ENCODE measurements at regions not wholly inside any gene's neighbourhood (a gene's known extent, or its start where the extent isn't known, plus 50 kb on each side); places are given as distances from the start of the nearest gene placed in this dataset.
"Not testable (repeated sequence)": the region's sequence is repeated elsewhere in the genome, so short reads cannot be mapped to it uniquely, and the experiment has no call there.

DNA sequence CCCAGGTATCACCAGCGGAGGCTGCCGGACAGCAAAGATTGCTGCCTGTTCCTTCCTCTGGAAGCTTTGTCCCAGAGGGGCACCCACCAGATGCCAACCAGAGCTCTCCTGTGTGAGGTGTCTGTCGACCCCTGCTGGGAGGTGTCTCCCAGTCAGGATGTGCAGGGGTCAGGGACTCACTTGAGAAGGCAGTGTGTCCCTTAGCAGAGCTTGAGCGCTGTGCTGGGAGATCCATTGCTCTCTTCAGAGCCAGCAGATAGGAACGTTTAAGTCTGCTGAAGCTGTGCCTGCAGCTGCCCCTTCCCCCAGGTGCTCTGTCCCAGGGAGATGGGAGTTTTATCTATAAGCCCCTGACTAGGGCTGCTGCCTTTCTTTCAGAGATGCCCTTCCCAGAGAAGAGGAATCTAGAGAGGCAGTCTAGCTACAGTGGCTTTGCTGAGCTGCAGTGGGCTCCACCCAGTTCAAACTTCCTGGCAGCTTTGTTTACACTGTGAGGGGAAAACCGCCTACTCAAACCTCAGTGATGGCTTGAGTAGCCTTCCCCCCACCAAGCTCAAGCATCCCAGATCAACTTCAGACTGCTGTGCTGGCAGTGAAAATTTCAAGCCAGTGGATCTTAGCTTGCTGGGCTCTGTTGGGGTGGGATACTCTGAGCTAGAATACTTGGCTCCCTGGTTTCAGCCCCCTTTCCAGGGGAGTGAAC lies 253.7 kb downstream of the SPATA31A6 start:
- not testable (repeated sequence) for DNase-seq

DNA sequence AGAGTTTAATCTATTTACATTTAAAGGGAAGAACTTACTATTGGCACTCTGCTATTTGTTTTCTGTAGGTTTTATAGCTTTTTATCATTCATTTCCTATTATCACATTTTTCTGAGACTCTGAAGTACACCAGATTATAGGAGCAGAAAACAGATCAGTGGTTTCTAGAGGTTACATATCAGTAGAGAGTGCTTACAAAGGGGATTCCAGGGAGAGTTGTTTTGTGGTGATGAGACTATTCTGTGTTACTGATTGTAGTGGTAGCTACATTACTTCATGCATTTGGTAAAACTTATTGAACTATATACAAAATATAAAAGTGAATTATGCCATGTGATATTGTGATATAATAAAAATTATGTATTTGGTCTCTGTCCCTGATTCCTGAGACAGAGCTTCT lies 259.2 kb downstream of the SPATA31A6 start:
- DNase-seq, result not testable (repeated sequence)

DNA sequence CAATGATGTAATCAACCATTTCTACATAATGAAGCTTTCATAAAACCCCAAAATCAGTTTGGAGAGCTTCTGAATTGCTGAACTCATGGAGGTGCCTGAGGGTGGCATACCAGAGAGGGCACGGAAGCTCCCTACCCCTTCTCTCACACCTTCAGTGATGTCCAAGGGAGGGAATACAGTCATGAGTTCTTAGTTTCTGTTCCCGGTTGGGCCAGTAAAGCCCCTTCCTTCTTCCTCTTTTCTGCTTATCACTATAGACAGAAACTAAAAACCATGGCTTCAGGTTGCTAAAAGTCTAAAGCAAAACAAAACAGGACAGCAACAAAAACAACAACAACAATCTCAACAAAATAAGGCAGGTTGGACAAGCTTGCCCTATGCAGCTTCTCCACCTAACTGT lies 260.0 kb downstream of the SPATA31A6 start:
- not testable (repeated sequence) for DNase-seq

GRCh38 chr9:42461436-42461835 lies 278.0 kb downstream of the SPATA31A6 start:
- DNase-seq, result not testable (repeated sequence)

DNA sequence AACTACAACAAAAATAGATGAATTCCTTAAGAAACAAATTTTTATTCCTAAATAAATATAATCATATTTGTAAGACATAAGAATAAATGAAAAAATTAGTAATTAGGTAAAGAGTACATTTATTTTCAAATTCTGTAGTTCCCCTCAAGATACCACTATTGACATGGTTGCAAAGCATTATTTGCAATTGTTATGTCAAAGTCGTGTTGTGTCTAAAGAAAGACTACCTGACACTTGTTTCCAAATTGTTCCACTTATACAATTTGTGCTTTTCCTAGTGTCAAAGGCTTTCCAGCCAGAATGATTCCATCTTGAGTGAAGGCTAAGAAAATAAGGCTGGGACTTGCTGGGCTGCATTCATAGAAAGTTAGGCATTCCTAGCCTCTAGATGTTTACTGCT lies 278.4 kb downstream of the SPATA31A6 start:
- DNase-seq, result not testable (repeated sequence)

DNA sequence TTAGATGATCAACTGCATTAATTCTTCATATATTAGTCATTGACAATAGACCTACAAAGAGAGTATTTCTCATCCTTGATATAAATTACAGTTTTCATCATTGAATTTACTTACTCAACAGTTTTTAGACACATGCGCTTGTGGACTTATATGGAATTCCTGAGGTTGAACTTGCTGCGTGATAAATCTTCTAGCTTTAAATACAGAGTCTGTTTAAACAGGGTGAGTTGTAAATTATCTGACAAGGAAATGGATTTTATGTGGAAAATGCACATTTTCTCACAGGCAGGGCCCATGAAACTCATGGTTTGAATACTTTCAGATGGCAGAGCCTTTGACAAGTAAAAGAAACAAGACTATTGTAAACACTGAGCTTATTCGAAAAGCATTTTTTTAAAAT lies 280.5 kb downstream of the SPATA31A6 start:
- not testable (repeated sequence) for DNase-seq

- not testable (repeated sequence) for DNase-seq
Measured at GRCh38 chr9:42470577-42470976, 287.1 kb downstream of the SPATA31A6 start.

DNA sequence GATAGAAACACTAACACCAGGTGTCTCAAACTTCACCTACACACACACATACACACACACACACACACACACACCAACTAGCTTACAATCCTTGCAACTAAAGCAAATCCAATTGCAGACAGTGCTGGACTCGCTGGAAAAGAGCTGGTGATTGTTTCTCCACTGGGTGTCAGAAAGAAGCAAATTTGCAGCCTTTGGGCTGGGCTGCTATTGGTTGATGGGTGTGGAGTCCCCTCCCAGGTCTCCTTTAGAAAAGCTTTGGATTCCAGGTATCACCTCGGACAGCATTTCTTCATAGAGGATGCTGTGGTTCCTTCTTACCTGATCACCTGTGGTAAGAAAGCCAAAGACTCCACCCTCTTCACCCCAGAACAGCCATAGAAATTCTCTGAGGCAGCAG lies 307.5 kb downstream of the SPATA31A6 start:
- not testable (repeated sequence) for DNase-seq

- DNase-seq, result not testable (repeated sequence)
Measured at GRCh38 chr9:42502620-42503264, 319.3 kb downstream of the SPATA31A6 start.

GRCh38 chr9:42508111-42508510 lies 324.7 kb downstream of the SPATA31A6 start:
- not testable (repeated sequence) for DNase-seq

- not testable (repeated sequence) for DNase-seq
Measured at GRCh38 chr9:42513535-42513934, 330.1 kb downstream of the SPATA31A6 start.

DNA sequence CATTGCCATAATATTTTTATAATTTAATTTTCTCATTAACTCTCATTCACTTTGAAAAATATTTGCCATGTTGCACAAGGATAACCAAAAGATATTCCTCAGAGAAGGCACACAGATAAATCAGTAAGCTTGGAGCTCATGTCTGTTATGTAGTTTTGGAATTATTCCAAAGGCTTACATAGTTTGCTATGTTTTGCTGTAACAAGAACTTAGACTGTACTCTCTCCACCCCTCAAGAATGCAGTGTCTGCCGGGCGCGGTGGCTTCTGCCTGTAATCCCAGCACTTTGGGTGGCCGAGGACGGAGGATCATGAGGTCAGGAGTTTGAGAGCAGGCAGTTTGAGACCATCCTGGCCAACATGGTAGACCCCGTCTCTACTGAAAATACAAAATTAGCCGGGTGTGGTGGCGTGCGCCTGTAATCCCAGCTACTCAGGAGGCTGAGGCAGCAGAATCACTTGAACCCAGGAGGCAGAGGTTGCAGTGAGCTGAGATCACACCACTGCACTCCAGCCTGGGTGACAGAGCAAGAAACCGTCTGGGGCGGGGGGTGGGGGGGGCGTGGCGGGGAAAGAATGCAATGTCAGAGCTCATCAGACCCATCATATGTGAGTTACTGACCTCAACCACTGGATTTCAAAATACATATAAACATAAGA lies 351.0 kb downstream of the SPATA31A6 start:
- not testable (repeated sequence) for DNase-seq

DNA sequence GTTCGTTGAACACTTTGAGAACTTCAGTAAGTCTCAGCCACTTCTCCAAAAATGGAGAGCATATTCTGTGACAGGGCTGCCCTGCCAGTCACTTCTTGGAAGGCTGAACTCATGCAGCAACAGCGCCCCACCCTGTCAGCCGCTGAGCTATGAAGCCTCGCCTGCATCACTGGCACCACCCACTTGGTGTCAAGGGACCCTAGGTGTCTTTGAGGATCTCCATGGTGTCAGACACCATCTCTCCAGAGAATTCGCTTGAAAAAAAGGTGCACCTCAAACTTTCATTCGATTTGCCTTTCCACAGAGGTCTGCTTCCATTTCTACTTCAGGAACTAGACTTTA lies 351.5 kb downstream of the SPATA31A6 start:
- peak; percentile 1 for DNase-seq

DNA sequence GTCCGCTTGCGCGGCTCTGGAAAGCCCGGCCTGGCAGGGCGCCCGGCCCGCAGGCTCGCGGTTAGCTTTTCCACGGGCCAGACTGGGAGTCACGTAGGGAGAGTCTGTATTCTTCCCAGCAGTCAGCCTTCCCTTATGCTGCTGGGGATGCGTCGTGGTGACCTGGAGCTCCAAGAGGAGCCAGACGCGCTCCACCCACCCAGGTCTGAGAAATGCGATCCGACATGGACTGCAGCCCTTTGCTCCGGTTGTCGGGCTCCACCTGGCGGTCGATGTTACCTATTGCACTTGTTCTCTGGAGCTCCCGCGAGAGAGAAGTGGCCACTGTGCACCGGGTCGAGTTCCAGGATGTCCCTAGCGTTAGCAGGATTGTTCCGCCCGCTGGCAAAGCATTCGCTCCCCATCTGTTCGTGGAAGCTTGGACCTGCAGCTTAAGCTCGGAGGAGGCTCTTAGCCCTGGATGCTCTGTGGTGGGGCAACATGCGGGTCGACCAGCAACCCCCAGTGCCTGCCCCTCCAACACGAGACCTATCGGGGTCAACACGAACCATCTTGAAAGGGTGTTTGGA lies 367.4 kb downstream of the SPATA31A6 start:
- DNase-seq, result not testable (repeated sequence)

GRCh38 chr9:42568530-42568929 lies 385.1 kb downstream of the SPATA31A6 start:
- DNase-seq, result peak; percentile 0

DNA sequence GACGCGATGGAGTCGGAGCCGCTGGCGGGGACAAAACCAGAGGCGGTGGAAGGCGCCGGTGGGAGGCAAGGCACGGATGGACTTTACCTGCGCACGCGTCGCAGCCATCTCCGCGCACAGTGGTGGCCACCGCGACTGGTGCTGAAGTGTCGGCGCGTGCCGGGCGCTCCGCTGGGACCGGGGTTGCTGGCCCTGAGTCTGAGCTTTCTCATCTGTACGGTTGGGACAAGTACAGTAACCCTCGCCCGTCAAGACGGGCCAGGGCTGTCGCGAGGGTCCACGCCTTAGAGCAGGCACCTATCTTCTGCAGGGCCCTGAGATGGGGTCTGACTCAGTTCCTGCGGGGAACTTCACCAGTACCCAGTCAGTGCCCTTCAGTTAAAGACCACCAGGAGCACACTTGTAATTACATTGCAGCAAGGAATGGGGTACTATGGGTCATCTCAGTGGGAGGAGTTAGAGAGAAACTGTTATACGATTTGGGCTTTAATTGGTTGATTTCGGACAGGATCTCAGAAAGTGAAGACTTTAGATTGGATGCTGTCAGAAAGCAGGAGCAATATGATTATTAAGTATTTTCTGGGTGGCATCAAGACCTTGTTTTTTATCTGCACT lies 385.6 kb downstream of the SPATA31A6 start:
- DNase-seq, result peak; percentile 0

- DNase-seq, result not testable (repeated sequence)
Measured at GRCh38 chr9:42577851-42578250, 394.4 kb downstream of the SPATA31A6 start.

Measured in T-helper 9 cell (primary cell).